ENCODE measurements at regions not wholly inside any gene's neighbourhood (a gene's known extent, or its start where the extent isn't known, plus 50 kb on each side); places are given as distances from the start of the nearest gene placed in this dataset.

DNA sequence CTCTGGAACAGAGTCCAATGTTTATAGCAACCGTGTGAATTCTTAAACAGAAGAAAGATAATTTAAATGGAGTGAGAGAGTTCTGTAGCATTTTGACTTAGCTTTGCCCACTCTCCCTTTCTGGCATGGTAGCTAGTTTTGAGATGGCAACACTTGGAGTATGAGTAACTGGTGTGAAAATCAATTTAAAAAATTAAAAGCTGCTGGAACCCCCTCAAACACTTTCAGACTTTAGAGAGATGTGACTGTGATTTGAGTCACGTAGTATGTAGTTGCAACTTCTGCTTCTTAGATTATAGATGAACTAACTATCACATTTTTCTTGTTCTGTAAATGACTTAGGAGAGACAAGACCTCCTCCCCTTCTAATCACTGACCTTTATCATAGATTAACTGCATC is 2309.5 kb upstream of the C9orf72 start:
- H3K27me3 ChIP-seq (replicated peaks in 1 of 2; ENCODE audit: control insufficient read depth in 2 of 2, insufficient read depth in 2 of 2, low read length in 1 of 2), result no peaks in the 10 kb centered on the region
- H3K36me3 ChIP-seq (ENCODE audit: control insufficient read depth in 2 of 2, insufficient read depth in 2 of 2, low read length in 1 of 2), result no peaks in the 10 kb centered on the region
- ChIA-PET POLR2A (no interaction called here), SMC1A (ENCODE audit: uncharacterized antibody, unreplicated experiment) (interaction anchor here (2.2 to 2.5 kb wide), 2 partner anchors 16 to 57 kb away, joined by 5 to 6 read pairs; no protein-coding TSS in a partner anchor), RAD21 (ENCODE audit: unreplicated experiment) (interaction anchor here (1.1 kb wide), 1 partner anchor 57 kb away, joined by 3 read pairs; no protein-coding TSS in a partner anchor), CTCF (no interaction called here)
- peak; percentile 77 for ATAC-seq
- 4% methylated on average over 2 of the region's 2 CpGs for WGBS (ENCODE audit: insufficient coverage, insufficient replicate concordance, low lambda C conversion rate, missing lambda C conversion rate)
- no peak overlapping the region for H3K27ac ChIP-seq (ENCODE audit: control insufficient read depth, insufficient read depth)
- no peaks in the 10 kb centered on the region for H3K79me2 ChIP-seq (ENCODE audit: control insufficient read depth, insufficient read depth, low read length)
- no peaks in the 10 kb centered on the region for H3K9me3 ChIP-seq (replicated peaks; ENCODE audit: control insufficient read depth, insufficient read depth, low read length)
- intact Hi-C loops (cut with micrococcal nuclease; ENCODE audit: unreplicated experiment) (no loop called here), in situ Hi-C loops (cut with MboI) (no loop called here)
- H3K4me2 ChIP-seq (ENCODE audit: control insufficient read depth, insufficient read depth), result no peak overlapping the region
- H2AFZ ChIP-seq (ENCODE audit: control insufficient read depth, low read depth, low read length), result no peak overlapping the region
- no peaks in the 10 kb centered on the region for H4K20me1 ChIP-seq (ENCODE audit: control insufficient read depth, insufficient read depth)
- FAIRE-seq, result no peak
- no peak overlapping the region for H3K4me3 ChIP-seq
- no peak overlapping the region for H3K9ac ChIP-seq (ENCODE audit: control insufficient read depth, insufficient read depth, low read length)
- no peak for DNase-seq (ENCODE audit: low read depth, low spot score)
- H3K4me1 ChIP-seq (ENCODE audit: control insufficient read depth, insufficient read depth, low read length), result no peaks in the 10 kb centered on the region
- no TSS peak for BruUV-seq (replicated peaks)
- TF ChIP-seq ZNF622 (IDR thresholded peaks at IDR 0.05) (no peak), PBX3 (IDR thresholded peaks at IDR 0.05; ENCODE audit: insufficient replicate concordance, low read depth, low read length) (no peak), SMC3 (IDR thresholded peaks at IDR 0.05; ENCODE audit: borderline replicate concordance, low read length) (no peak), IKZF1 (conservative IDR thresholded peaks at IDR 0.05) (peak; percentile 27; the same call in 1 of the 2 replicates), EP300 (IDR thresholded peaks at IDR 0.05; ENCODE audit: borderline replicate concordance in 1 of 2, control insufficient read depth in 1 of 2, low read depth in 2 of 2, low read length in 2 of 2) (peak in 1 of 2 experiments; percentile 70; a peak in 2 of 4 replicates), ZNF24 (IDR thresholded peaks at IDR 0.05) (0 out of 2 replicates have a peak, but pooled peaks have one; percentile 23), ZBED1 (IDR thresholded peaks at IDR 0.05; ENCODE audit: borderline replicate concordance) (no peak), MTA2 (IDR thresholded peaks at IDR 0.05; ENCODE audit: low read depth) (peak; percentile 94), DPF2 (IDR thresholded peaks at IDR 0.05) (peak; percentile 79), RAD51 (IDR thresholded peaks at IDR 0.05) (peak; percentile 24; the same call in 1 of the 2 replicates), ESRRA (IDR thresholded peaks at IDR 0.05; ENCODE audit: low read length) (no peak), WRNIP1 (IDR thresholded peaks at IDR 0.05; ENCODE audit: borderline replicate concordance, low read depth, low read length) (no peak), ZNF207 (IDR thresholded peaks at IDR 0.05; ENCODE audit: borderline replicate concordance) (no peak)
- TF ChIP-seq, protein P1, sequence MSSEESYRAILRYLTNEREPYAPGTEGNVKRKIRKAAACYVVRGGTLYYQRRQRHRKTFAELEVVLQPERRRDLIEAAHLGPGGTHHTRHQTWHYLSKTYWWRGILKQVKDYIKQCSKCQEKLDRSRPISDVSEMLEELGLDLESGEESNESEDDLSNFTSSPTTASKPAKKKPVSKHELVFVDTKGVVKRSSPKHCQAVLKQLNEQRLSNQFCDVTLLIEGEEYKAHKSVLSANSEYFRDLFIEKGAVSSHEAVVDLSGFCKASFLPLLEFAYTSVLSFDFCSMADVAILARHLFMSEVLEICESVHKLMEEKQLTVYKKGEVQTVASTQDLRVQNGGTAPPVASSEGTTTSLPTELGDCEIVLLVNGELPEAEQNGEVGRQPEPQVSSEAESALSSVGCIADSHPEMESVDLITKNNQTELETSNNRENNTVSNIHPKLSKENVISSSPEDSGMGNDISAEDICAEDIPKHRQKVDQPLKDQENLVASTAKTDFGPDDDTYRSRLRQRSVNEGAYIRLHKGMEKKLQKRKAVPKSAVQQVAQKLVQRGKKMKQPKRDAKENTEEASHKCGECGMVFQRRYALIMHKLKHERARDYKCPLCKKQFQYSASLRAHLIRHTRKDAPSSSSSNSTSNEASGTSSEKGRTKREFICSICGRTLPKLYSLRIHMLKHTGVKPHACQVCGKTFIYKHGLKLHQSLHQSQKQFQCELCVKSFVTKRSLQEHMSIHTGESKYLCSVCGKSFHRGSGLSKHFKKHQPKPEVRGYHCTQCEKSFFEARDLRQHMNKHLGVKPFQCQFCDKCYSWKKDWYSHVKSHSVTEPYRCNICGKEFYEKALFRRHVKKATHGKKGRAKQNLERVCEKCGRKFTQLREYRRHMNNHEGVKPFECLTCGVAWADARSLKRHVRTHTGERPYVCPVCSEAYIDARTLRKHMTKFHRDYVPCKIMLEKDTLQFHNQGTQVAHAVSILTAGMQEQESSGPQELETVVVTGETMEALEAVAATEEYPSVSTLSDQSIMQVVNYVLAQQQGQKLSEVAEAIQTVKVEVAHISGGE (CRISPR knock-in tag; IDR thresholded peaks at IDR 0.05), result no peak
- TF ChIP-seq, protein P2, sequence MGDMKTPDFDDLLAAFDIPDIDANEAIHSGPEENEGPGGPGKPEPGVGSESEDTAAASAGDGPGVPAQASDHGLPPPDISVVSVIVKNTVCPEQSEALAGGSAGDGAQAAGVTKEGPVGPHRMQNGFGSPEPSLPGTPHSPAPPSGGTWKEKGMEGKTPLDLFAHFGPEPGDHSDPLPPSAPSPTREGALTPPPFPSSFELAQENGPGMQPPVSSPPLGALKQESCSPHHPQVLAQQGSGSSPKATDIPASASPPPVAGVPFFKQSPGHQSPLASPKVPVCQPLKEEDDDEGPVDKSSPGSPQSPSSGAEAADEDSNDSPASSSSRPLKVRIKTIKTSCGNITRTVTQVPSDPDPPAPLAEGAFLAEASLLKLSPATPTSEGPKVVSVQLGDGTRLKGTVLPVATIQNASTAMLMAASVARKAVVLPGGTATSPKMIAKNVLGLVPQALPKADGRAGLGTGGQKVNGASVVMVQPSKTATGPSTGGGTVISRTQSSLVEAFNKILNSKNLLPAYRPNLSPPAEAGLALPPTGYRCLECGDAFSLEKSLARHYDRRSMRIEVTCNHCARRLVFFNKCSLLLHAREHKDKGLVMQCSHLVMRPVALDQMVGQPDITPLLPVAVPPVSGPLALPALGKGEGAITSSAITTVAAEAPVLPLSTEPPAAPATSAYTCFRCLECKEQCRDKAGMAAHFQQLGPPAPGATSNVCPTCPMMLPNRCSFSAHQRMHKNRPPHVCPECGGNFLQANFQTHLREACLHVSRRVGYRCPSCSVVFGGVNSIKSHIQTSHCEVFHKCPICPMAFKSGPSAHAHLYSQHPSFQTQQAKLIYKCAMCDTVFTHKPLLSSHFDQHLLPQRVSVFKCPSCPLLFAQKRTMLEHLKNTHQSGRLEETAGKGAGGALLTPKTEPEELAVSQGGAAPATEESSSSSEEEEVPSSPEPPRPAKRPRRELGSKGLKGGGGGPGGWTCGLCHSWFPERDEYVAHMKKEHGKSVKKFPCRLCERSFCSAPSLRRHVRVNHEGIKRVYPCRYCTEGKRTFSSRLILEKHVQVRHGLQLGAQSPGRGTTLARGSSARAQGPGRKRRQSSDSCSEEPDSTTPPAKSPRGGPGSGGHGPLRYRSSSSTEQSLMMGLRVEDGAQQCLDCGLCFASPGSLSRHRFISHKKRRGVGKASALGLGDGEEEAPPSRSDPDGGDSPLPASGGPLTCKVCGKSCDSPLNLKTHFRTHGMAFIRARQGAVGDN (IDR thresholded peaks at IDR 0.05), result 0 out of 2 replicates have a peak, but pooled peaks have one; percentile 47
